ENCODE measurements at regions not wholly inside any gene's neighbourhood (a gene's known extent, or its start where the extent isn't known, plus 50 kb on each side); places are given as distances from the start of the nearest gene placed in this dataset.
"Not testable (repeated sequence)": the region's sequence is repeated elsewhere in the genome, so short reads cannot be mapped to it uniquely, and the experiment has no call there.

- no peak for DNase-seq
These were observed 477.5 kb upstream of the ADARB2 start for GRCh38 chr10:2214805-2215204.

DNA sequence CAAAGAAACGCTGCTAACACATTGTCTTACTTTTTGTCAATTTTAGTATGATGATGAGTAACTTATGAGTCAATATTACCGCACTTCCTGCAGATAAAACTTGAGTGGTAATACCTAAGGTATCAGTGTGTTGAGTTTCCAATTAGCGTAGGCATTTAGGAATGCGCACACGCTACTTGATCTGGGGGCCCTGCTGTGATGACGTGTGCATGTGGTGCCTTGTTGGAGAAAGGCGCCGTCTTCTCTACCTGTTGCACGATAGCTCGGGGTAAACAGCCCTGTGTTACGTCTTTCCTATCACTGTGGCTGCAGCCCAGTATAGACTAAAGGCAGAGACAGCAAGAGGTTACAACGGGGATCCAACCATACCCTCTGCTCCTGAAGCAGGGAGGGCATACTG is 476.8 kb upstream of the ADARB2 start:
- no peak for DNase-seq

DNA sequence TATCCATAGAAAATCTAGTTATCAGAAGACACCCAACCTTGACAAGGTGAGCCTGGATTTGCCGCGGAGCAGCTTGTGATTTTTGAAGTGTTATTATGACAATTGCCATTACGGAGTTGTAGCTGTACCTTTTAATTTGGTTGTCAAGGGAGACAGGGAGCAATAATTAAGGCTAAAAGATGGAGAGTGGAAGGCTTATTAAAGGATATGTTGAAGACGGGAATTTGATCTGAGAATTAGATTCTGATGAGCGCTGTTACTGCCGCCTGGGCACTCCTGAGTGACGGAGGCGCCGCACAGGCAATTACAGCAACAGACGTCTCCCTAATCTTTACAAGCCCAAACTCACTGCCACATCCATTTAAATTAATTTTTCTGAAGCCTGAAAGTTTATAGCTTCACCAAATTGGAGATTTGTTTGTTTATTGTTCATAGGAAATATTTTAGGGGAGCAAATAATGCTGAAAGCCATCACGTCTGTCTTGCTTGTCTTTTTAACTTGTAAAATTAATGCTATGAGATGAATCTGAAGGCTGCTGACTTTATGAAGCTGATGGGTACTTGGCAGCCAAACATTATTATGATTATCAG is 475.0 kb upstream of the ADARB2 start:
- no peak for DNase-seq

GRCh38 chr10:2210088-2210487 is 472.8 kb upstream of the ADARB2 start:
- DNase-seq: no peak

DNA sequence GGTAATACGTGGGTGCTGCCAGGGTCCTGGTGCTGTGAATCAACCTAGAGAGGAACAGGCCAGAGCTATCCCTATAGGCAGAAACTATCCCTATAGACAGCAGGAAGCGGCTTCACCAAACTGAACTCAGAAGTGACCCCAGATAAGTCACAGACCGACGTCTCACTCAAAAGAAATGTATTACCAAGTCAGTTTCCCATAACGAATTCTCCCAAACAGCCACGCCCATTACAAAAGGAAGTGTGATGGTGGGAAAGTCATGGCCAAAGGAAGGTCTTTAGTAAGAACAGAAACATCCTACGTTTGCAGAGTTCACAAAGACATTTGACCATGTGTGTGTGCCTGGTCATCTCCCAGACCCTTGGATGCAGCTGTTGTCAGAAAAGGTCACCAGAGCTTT is 470.8 kb upstream of the ADARB2 start:
- no peak for DNase-seq

DNA sequence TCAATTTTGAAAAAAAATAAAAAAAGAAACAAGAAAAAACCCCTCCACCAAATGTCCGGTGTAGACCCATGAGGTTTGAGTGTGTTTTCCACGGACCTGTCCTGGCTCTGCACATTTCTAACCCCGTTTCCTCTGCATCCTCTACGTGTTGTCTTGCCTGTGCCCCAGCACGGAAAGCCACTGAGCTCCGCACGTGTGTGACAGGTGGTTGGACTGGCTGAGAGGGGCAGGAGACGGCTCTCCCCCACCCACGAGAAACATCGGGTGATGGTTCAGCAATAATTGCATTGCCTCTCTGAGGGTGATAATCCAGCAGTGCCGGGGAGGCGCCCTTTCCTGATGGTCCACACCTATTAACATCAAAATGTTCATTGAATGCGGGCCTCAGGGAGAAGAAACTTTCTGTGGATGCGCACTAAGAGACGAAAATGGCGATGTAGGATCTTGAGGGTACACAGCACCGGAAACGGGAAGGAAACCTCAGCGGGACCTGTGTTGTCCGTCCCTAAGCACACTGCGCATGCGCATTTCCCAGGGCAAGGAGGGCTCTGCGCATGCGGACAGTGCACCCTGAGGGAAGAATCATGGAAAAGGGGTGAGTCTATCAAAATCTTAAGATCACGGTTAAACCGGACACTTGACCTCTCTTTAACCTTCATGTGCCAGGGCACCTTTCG is 470.1 kb upstream of the ADARB2 start:
- no peak for DNase-seq

DNA sequence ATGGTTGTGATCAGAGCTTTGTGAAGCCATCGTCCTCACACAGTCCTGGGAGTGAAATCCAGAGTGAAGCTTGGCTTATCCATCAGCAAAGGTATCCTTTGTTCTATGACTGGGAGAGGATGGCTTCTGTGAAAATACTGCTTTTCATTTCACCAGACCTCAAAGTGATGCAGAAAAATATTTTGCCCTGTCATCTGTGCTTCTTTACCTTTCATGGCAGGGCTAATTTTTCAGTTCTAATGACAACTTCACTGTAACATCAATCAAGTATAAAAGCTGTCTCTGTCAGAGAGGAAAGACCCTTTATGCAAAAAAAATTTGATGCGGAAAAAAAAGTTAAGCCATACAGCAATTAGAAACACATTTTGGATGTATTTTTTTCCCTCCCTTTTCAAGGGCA is 468.1 kb upstream of the ADARB2 start:
- no peak for DNase-seq

DNA sequence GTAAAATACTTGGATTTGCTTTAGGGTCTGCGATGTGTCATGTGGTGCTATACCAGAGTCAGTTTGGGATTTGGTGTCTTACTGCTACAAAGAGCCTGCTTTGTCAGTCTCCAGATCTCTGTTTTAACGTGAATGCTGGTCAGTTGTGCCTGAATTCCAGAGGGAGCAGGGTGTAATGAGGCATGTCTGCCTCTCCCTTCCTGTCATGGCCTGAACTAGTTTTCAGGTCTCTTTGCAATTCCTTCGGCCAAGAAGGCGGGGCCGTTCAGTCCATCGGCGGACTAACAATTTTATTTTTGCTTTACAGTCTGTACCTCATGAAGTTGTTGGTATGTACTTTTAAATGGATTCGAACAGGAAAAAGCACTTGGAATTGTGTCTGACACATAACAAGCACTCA is 465.1 kb upstream of the ADARB2 start:
- no peak for DNase-seq

DNA sequence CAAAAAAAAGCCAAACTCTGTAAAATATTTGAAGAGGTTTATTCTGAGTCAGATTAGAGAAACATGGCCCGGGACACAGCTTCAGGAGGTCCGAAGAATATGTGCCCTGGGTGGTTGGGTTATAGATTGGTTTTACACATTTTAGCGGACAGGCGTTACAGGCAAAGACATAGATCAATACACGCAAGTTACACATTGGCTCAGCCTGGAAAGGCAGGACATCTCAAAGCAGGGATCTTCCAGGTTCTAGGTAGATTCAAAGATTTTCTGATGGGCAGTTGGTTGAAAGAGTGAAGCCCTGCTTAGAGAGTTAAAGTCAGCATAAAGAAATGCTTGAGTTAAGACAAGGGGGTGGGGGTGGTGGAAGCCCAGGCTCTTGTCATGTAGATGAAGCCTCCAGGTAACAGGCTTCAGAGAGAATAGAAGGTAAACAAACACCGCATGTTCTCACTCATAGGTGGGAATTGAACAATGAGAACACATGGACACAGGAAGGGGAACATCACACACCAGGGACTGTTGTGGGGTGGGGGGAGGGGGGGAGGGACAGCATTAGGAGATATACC is 464.3 kb upstream of the ADARB2 start:
- DNase-seq: no peak

DNA sequence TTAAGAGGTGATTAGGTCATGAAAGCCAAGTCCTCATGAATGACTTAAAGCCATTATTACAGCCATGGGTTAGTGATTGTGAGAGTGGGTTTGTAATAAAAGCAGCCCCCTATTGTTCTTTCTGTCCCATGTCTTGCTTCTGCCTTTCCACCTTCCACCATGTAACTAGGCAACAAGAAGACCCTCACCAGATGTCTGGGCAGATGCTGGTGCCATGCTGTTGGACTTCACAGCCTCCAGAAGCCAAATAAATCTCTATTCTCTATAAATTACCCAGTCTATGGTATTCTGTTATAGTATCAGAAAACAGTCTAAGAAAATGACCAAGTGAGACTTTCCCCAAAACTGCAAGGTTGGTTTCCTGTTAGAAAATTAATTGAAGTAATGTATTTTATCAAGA is 460.3 kb upstream of the ADARB2 start:
- DNase-seq: no peak

DNA sequence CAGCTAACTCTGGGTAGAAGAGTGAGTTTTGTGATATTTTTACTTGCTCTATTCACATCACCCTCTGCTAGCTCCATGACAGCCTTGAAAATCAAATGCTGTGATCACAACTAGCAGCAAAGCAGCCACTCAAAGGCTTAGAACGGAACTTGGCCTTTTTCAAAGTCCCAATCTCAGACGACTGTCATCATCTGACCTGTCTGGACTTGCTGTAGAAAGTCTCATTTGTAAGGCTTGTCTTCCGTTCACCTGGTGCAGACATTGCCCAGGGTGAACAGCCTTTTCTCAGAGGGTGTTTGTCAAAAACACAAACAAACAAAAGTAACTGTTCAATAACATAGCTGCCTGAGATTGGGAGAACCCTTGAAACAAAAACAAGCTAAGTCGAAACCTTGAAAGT is 458.9 kb upstream of the ADARB2 start:
- no peak for DNase-seq

DNA sequence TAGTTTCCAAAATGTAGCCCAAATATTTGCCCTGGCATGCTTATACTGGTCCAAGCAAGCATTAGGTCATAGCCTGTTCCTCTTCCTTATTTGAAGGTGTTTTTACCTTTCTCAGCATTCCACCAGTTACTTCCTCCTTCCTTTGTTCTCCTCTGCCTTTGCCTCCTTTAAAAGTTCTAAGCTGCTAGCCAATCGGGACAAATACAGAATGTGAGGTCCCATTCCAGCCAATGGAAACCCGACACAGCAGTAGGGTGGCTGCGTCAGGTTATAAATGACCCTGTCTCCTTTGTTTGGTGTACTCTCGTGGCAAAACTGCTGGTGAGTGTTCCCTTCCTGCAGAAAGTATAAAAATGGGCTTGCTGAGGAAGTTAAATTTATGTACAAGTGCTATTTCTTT is 452.0 kb upstream of the ADARB2 start:
- DNase-seq: not testable (repeated sequence)

GRCh38 chr10:2188371-2188770 is 451.0 kb upstream of the ADARB2 start:
- DNase-seq: no peak

DNA sequence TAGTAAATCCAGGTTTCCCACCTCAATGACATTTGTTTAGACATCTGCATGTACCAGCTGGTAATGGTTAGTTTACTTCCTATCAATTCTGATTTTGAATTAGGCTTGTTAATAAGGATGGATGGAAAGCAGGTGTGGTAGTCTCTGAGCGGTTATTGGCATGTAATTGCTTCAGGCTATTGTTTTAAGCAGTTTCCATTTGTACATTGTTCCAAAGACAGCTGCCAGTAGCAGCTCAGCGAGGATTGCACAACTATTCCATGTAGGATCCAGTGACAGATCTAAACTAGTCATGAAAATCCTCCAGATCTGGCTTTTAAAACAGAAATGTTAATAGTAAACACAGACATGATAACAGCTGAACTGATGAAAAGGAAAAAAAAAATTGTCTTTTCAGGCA is 436.0 kb upstream of the ADARB2 start:
- no peak for DNase-seq

GRCh38 chr10:2165771-2166460 is 428.6 kb upstream of the ADARB2 start:
- DNase-seq: no peak

DNA sequence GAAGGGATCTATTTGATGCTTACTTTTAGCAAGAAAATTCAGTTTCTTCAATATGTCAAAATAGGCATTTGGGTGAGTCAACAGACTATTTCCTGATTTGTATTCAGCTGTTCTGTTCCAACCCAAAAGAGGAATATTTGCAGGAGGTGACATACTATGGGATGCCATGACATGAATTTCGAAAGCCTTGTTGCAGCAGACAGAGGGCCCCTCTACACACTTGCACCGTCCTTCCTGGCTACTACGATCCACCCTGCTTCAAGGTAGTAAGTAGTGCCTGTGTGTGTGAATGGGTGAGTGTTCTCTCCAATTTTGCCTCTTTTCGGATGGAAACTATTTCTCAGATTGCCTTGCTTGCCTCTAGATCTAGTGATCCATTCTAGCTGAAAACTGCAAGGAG is 413.0 kb upstream of the ADARB2 start:
- no peak for DNase-seq

GRCh38 chr10:2145926-2146478 is 408.7 kb upstream of the ADARB2 start:
- no peak for DNase-seq

DNA sequence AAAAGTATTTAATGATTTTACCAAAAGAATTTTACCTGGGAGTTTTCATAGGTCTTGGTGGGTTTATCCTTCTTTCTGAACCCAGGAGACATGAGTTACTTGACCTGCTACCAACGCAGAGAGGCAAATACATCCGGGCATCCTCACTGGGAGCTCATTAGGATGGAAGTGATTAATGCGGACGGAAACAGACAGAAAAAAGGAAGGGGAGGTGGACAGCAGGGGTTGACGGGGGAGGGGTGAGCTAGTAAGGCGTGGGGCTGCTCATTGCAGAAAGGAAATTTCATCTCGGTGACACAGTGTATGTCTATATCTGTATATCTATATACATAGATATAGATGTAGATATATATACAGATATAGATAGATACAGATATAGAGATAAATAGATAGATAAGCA is 408.2 kb upstream of the ADARB2 start:
- DNase-seq: no peak

- no peak for DNase-seq
These were observed 407.3 kb upstream of the ADARB2 start for GRCh38 chr10:2144584-2144983.

- no peak for DNase-seq
These were observed 406.0 kb upstream of the ADARB2 start for GRCh38 chr10:2143213-2143835.

- no peak for DNase-seq
These were observed 402.4 kb upstream of the ADARB2 start for GRCh38 chr10:2139746-2140145.

- no peak for DNase-seq
These were observed 400.3 kb upstream of the ADARB2 start for GRCh38 chr10:2137549-2138174.
